Astrocyte (in vitro differentiated cells and primary cell): ENCODE measurements at regions not wholly inside any gene's neighbourhood (a gene's known extent, or its start where the extent isn't known, plus 50 kb on each side); places are given as distances from the start of the nearest gene placed in this dataset.

Experiments
- DNase-seq: peaks from one replicate; pipeline ENCODE4 v3.0.0-alpha.2; 2010; ENCODE audit warnings: low read depth
- FAIRE-seq: peaks from 2 replicates; lab custom pipeline; 2011; peaks lifted over from hg19 to GRCh38; lab: Jason Lieb, UNC
- H2AFZ ChIP-seq: 2 replicates; pipeline ENCODE4 v1.6.0; 2012; ENCODE audit warnings: low read depth, low read length, inconsistent platforms
- H3K27ac ChIP-seq: 2 replicates; pipeline ENCODE4 v1.5.1; 2011; ENCODE audit warnings: low read depth, low read length, inconsistent platforms
- H3K27me3 ChIP-seq: 2 replicates; pipeline ENCODE4 v1.6.0; 2011; ENCODE audit warnings: low read length, inconsistent platforms; ENCODE audit not compliant: insufficient read depth
- H3K36me3 ChIP-seq: 2 replicates; pipeline ENCODE4 v1.5.1; 2011; ENCODE audit warnings: low read length, inconsistent platforms; ENCODE audit not compliant: insufficient read depth
- H3K4me1 ChIP-seq: 2 replicates; pipeline ENCODE4 v1.5.1; 2011; ENCODE audit warnings: low read length, inconsistent platforms; ENCODE audit not compliant: insufficient read depth
- H3K4me2 ChIP-seq: 2 replicates; pipeline ENCODE4 v1.6.0; 2012; ENCODE audit warnings: low read length, inconsistent platforms
- H3K4me3 ChIP-seq: 2 replicates; pipeline ENCODE4 v1.5.1; 2011; ENCODE audit warnings: low read depth, mild to moderate bottlenecking, low read length, inconsistent platforms; ENCODE audit not compliant: insufficient read depth
- H3K79me2 ChIP-seq: 2 replicates; pipeline ENCODE4 v1.6.0; 2012; ENCODE audit warnings: mild to moderate bottlenecking, low read length, inconsistent platforms; ENCODE audit not compliant: insufficient read depth
- H3K9ac ChIP-seq: 2 replicates; pipeline ENCODE4 v1.6.0; 2012; ENCODE audit warnings: mild to moderate bottlenecking, low read length, inconsistent platforms
- H3K9me3 ChIP-seq: 2 replicates; pipeline ENCODE4 v1.5.1; 2012; ENCODE audit warnings: low read depth, mild to moderate bottlenecking, low read length, inconsistent platforms; ENCODE audit not compliant: insufficient read depth
- H4K20me1 ChIP-seq: 2 replicates; pipeline ENCODE4 v1.6.0; 2012; ENCODE audit warnings: low read length, inconsistent platforms; ENCODE audit not compliant: insufficient read depth
- H3K27ac Mint-ChIP-seq: one replicate; pipeline ENCODE4 v1.8.0; 2021; ENCODE audit warnings: mild to moderate bottlenecking, mixed read lengths; ENCODE audit not compliant: unreplicated experiment
- H3K27me3 Mint-ChIP-seq: one replicate; pipeline ENCODE4 v1.8.0; 2021; ENCODE audit warnings: low read depth, mixed read lengths; ENCODE audit not compliant: unreplicated experiment
- H3K36me3 Mint-ChIP-seq: one replicate; pipeline ENCODE4 v1.8.0; 2021; ENCODE audit warnings: low read depth, mixed read lengths; ENCODE audit not compliant: unreplicated experiment
- H3K4me1 Mint-ChIP-seq: one replicate; pipeline ENCODE4 v1.8.0; 2021; ENCODE audit warnings: low read depth, mixed read lengths; ENCODE audit not compliant: unreplicated experiment
- H3K4me3 Mint-ChIP-seq: one replicate; pipeline ENCODE4 v1.8.0; 2021; ENCODE audit warnings: mild to moderate bottlenecking, moderate library complexity, mixed read lengths; ENCODE audit not compliant: unreplicated experiment
- H3K9me3 Mint-ChIP-seq: one replicate; pipeline ENCODE4 v1.8.0; 2021; ENCODE audit warnings: mild to moderate bottlenecking, mixed read lengths; ENCODE audit not compliant: unreplicated experiment
- EZH2 ChIP-seq: IDR thresholded peaks from 2 replicates; pipeline ENCODE4 v1.6.1; 2012; ENCODE audit warnings: mild to moderate bottlenecking, low read length, inconsistent platforms; ENCODE audit not compliant: insufficient read depth
- TF ChIP-seq, protein P1 (sequence below): IDR thresholded peaks from 2 replicates; pipeline ENCODE4 v1.5.1; 2011; ENCODE audit warnings: low read depth, mild to moderate bottlenecking, inconsistent platforms, low read length, moderate library complexity; ENCODE audit not compliant: insufficient read depth

DNA sequence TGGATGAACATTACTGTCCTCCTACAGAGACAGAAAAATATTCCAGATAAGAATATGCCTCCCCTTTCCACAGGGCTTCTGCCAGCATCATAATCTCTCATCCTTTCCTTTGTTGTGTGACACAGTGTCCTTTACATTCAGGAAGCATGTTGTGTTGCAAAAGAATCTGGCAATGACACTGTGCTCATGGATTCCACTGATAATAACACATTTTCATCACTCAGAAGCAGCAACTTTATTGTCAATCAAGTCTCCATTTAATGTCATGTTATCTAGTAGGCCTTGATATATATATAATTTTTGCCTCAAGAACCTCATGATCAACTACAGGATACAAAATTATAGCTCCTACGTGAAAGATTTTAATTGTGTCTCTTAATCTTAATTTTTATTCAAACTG is 833.9 kb downstream of the FSTL5 start:
- H3K79me2 ChIP-seq: no peaks in the 10 kb centered on the region
- no peaks in the 10 kb centered on the region for H3K4me1 Mint-ChIP-seq
- no peak overlapping the region for H3K4me3 ChIP-seq
- no peaks in the 10 kb centered on the region for H3K9me3 Mint-ChIP-seq
- TF ChIP-seq, protein P1, sequence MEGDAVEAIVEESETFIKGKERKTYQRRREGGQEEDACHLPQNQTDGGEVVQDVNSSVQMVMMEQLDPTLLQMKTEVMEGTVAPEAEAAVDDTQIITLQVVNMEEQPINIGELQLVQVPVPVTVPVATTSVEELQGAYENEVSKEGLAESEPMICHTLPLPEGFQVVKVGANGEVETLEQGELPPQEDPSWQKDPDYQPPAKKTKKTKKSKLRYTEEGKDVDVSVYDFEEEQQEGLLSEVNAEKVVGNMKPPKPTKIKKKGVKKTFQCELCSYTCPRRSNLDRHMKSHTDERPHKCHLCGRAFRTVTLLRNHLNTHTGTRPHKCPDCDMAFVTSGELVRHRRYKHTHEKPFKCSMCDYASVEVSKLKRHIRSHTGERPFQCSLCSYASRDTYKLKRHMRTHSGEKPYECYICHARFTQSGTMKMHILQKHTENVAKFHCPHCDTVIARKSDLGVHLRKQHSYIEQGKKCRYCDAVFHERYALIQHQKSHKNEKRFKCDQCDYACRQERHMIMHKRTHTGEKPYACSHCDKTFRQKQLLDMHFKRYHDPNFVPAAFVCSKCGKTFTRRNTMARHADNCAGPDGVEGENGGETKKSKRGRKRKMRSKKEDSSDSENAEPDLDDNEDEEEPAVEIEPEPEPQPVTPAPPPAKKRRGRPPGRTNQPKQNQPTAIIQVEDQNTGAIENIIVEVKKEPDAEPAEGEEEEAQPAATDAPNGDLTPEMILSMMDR: no peak
- TF ChIP-seq EZH2: no peak
- H3K4me2 ChIP-seq: no peak overlapping the region
- no peaks in the 10 kb centered on the region for H3K4me1 ChIP-seq
- no peak overlapping the region for H3K4me3 Mint-ChIP-seq
- DNase-seq (no peak), FAIRE-seq (no peak)
- H3K27me3 ChIP-seq: no peaks in the 10 kb centered on the region
- H4K20me1 ChIP-seq: no peaks in the 10 kb centered on the region
- no peaks in the 10 kb centered on the region for H3K36me3 ChIP-seq
- no peaks in the 10 kb centered on the region for H3K27me3 Mint-ChIP-seq
- no peaks in the 10 kb centered on the region for H3K9me3 ChIP-seq
- no peak overlapping the region for H3K27ac ChIP-seq
- H3K9ac ChIP-seq: no peak overlapping the region
- no peak overlapping the region for H2AFZ ChIP-seq
- H3K27ac Mint-ChIP-seq: no peak overlapping the region
- no peaks in the 10 kb centered on the region for H3K36me3 Mint-ChIP-seq

DNA sequence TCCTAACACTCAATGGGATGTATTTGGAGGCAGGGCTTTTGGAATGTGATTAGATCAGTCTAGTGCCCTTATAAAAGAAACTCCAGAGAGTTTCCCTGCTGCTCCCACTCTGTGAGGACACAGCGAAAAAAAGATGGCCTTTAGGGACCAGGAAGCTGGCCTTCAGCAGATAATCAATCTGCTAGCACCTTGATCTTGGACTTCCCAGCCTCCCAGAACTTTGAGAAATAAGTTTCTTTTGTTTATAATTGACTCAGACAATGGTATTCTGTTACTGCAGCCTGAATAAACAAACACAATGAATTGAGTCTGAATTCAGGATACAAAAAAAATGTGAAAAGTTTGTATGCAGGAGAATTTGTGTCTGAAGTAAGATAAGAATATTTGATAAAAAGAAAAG is 842.1 kb downstream of the FSTL5 start:
- no peak overlapping the region for H3K4me3 Mint-ChIP-seq
- no peaks in the 10 kb centered on the region for H3K9me3 ChIP-seq
- H3K9me3 Mint-ChIP-seq: no peaks in the 10 kb centered on the region
- no peaks in the 10 kb centered on the region for H3K36me3 Mint-ChIP-seq
- no peaks in the 10 kb centered on the region for H3K36me3 ChIP-seq
- no peaks in the 10 kb centered on the region for H3K27me3 Mint-ChIP-seq
- no peaks in the 10 kb centered on the region for H4K20me1 ChIP-seq
- FAIRE-seq (no peak), DNase-seq (no peak)
- H3K79me2 ChIP-seq: no peaks in the 10 kb centered on the region
- no peak overlapping the region for H3K4me3 ChIP-seq
- H3K9ac ChIP-seq: no peak overlapping the region
- TF ChIP-seq, protein P1: no peak
- TF ChIP-seq EZH2: no peak
- no peak overlapping the region for H2AFZ ChIP-seq
- H3K4me2 ChIP-seq: no peak overlapping the region
- no peaks in the 10 kb centered on the region for H3K27me3 ChIP-seq
- no peaks in the 10 kb centered on the region for H3K4me1 ChIP-seq
- H3K27ac Mint-ChIP-seq: no peak overlapping the region
- no peak overlapping the region for H3K27ac ChIP-seq
- H3K4me1 Mint-ChIP-seq: no peaks in the 10 kb centered on the region

DNA sequence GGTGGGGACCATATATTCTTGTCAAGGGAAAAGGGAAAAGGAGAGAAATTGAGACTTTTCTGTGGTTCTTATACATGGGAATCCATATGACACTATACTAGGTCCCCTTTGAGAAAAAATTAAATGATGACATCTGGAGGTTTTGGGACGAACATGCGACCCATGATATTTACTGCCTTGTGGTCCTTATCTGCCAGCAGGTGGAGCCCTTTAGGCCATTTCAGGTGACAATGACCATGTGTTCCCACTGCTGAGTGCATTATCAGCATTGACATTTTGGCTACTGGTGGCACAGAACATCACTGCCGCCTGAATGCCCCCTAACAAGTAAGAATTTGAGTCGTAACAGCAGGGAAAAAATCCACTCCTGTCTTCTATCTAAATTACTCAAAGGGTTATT is 843.4 kb downstream of the FSTL5 start:
- H3K4me3 Mint-ChIP-seq: no peak overlapping the region
- H2AFZ ChIP-seq: no peak overlapping the region
- no peaks in the 10 kb centered on the region for H4K20me1 ChIP-seq
- no peaks in the 10 kb centered on the region for H3K36me3 ChIP-seq
- H3K9me3 Mint-ChIP-seq: no peaks in the 10 kb centered on the region
- H3K9me3 ChIP-seq: no peaks in the 10 kb centered on the region
- no peaks in the 10 kb centered on the region for H3K79me2 ChIP-seq
- no peaks in the 10 kb centered on the region for H3K27me3 ChIP-seq
- DNase-seq (peak; percentile 10), FAIRE-seq (no peak)
- H3K27me3 Mint-ChIP-seq: no peaks in the 10 kb centered on the region
- no peak overlapping the region for H3K4me2 ChIP-seq
- H3K4me3 ChIP-seq: no peak overlapping the region
- H3K4me1 ChIP-seq: no peaks in the 10 kb centered on the region
- H3K36me3 Mint-ChIP-seq: no peaks in the 10 kb centered on the region
- TF ChIP-seq EZH2: no peak
- TF ChIP-seq, protein P1: peak; percentile 50
- no peak overlapping the region for H3K27ac Mint-ChIP-seq
- H3K4me1 Mint-ChIP-seq: no peaks in the 10 kb centered on the region
- H3K9ac ChIP-seq: no peak overlapping the region
- no peak overlapping the region for H3K27ac ChIP-seq
